NCI-H146 (cell line): ENCODE measurements at regions not wholly inside any gene's neighbourhood (a gene's known extent, or its start where the extent isn't known, plus 50 kb on each side); places are given as distances from the start of the nearest gene placed in this dataset.

Experiments used
- DNase-seq: peaks from one replicate; lab custom pipeline; 2025; lab: John Stamatoyannopoulos, UW

DNA sequence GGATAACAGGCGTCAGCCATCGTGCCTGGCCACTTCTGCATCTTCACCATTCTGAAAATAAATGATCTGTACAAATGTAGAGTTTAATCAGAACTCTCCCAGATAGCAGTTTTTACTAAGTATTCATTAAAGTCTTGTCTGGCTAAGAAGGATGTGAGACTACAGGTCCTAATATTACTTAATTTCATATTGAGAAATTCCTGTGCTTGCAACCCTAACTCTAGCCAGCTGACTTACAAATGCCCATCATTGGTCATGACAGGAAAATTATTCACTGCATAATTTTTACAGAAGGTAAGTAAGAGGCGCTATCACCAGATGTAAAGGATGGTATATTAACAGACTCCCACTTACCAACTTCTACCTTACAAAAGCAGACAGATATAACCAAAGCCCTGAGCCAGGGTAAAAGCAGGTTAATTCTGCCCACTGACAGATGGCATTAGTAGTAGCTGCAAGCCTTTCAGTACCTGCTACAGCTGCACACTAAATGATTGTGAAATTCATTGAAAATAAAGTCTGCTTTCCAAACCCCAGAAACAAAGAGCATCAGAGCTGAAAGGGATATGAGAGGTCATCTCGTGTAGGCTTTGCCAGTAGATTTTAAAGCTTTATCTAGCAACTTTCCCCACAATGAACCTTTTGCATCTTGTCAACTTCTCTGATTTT, 55.9 kb upstream of the FOXN2 start:
- no peak for DNase-seq

- DNase-seq: no peak
Observed at GRCh38 chr2:48259811-48260210, 54.7 kb upstream of the FOXN2 start.

GRCh38 chr2:48264627-48265026, 49.9 kb upstream of the FOXN2 start:
- no peak for DNase-seq
